GM21360 (cell line): ENCODE measurements at regions not wholly inside any gene's neighbourhood (a gene's known extent, or its start where the extent isn't known, plus 50 kb on each side); places are given as distances from the start of the nearest gene placed in this dataset.

ENCODE experiments used
- ATAC-seq: cut with Tn5 transposase; IDR thresholded peaks from one replicate; pipeline ENCODE4 v1.9.1; 2021; ENCODE audit warnings: mild to moderate bottlenecking, moderate library complexity; ENCODE audit not compliant: unreplicated experiment

DNA sequence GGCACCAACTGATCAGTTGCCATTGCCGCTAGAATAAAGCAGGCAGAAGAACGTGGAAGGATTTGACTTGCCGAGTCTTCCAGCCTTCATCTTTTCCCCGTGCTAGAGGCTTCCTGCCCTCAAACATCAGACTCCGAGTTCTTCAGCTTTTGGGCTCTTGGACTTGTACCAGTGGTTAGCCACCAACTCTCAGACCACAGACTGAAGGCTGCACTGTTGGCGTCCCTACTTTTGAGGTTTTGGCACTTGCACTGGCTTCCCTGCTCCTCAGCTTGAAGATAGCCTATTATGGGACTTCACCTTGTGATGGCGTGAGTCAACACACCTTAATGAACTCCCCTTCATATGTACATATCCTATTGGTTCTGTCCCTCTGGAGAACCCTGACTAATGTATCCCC is 57.3 kb upstream of the KCND2 start:
- no peak for ATAC-seq

DNA sequence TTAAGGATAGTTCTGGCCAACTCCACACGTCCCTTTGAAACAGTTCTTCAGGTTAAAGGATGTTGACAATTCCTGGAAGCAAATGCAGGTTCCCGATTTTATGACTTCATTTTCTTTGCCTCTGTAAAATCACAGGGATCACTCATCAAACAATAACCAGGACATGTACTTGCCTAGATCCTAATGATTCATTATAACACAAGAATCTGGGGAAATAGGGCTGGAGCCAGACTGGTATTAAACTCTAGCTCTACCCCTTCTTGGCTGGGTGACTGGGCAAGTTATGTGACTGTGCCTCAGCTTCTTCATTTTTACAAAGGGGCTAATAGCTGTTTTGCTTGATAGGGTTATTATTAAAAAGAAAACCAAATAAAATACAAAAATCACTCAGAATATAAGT is 56.0 kb upstream of the KCND2 start:
- ATAC-seq, result no peak

GRCh38 chr7:120218712-120219111 is 54.3 kb upstream of the KCND2 start:
- no peak for ATAC-seq

DNA sequence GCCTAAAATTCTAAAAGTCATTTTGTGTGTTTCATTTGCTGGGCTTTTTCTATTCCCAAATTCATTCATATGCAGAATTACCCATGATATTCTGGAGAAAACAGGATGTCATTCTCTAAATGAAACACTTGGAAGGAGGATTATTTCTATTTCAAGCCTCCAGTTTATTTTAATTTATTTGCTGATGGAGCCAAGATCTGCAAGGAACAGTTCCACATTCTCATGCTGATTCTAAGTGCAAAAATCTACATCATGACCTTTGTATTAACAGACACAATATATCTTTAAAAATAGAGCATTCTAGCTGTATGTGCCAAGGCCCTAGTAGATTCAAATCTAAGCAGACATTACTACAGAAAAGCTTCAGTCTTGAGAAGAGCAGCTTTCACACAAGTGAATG is 51.3 kb upstream of the KCND2 start:
- no peak for ATAC-seq
